OCI-LY1 (cell line): ENCODE measurements at regions not wholly inside any gene's neighbourhood (a gene's known extent, or its start where the extent isn't known, plus 50 kb on each side); places are given as distances from the start of the nearest gene placed in this dataset.
"Not testable (repeated sequence)": the region's sequence is repeated elsewhere in the genome, so short reads cannot be mapped to it uniquely, and the experiment has no call there.

Source experiments
- H2AFZ ChIP-seq: fragments of 200-600 bp; sonication (generic), shearing (Covaris generic); 2 replicates; pipeline ENCODE4 v1.6.0; 2014; ENCODE audit warnings: antibody characterized with exemption, mild to moderate bottlenecking, low read length
- H3F3A ChIP-seq: fragments of 200-600 bp; sonication (generic), shearing (Covaris generic); 2 replicates; pipeline ENCODE4 v1.6.0; 2014; ENCODE audit warnings: mild to moderate bottlenecking, antibody characterized with exemption, low read length, moderate library complexity; ENCODE audit not compliant: insufficient read depth
- H3K27ac ChIP-seq: fragments of 200-600 bp; sonication (generic); 2 replicates; pipeline ENCODE4 v1.5.1; 2014; ENCODE audit warnings: low read length, mixed run types, mild to moderate bottlenecking, low read depth; ENCODE audit not compliant: poor library complexity, severe bottlenecking
- H3K27me3 ChIP-seq: fragments of 200-600 bp; sonication (generic); 2 replicates; pipeline ENCODE4 v1.6.0; 2014; ENCODE audit warnings: antibody characterized with exemption, mild to moderate bottlenecking, low read length, moderate library complexity; ENCODE audit not compliant: insufficient read depth
- H3K36me3 ChIP-seq: fragments of 200-600 bp; sonication (generic); 2 replicates; pipeline ENCODE4 v1.6.1; 2014; ENCODE audit warnings: mild to moderate bottlenecking, antibody characterized with exemption, low read length, moderate library complexity, mixed read lengths; ENCODE audit not compliant: insufficient read depth
- H3K4me1 ChIP-seq: fragments of 200-600 bp; sonication (generic); 2 replicates; pipeline ENCODE4 v1.5.1; 2014; ENCODE audit warnings: mild to moderate bottlenecking, low read length, moderate library complexity; ENCODE audit not compliant: insufficient read depth, severe bottlenecking
- H3K4me2 ChIP-seq: fragments of 200-600 bp; sonication (generic), shearing (Covaris generic); 2 replicates; pipeline ENCODE4 v1.6.1; 2014; ENCODE audit warnings: low read length
- H3K4me3 ChIP-seq: fragments of 200-600 bp; sonication (generic); 2 replicates; pipeline ENCODE4 v1.5.1; 2014; ENCODE audit warnings: low read length, low read depth, mild to moderate bottlenecking, mixed read lengths; ENCODE audit not compliant: poor library complexity, severe bottlenecking
- H3K79me2 ChIP-seq: fragments of 200-600 bp; shearing (Covaris generic); 2 replicates; pipeline ENCODE4 v1.6.1; 2016; ENCODE audit warnings: mixed run types, low read length, mixed read lengths; ENCODE audit not compliant: insufficient read depth
- H3K9ac ChIP-seq: fragments of 200-600 bp; sonication (generic), shearing (Covaris generic); 2 replicates; pipeline ENCODE4 v1.6.1; 2014; ENCODE audit warnings: mild to moderate bottlenecking, low read length, mixed read lengths
- H3K9me2 ChIP-seq: fragments of 200-600 bp; sonication (generic), shearing (Covaris generic); 2 replicates; pipeline ENCODE4 v1.6.1; 2014; ENCODE audit warnings: low read depth, mild to moderate bottlenecking, low read length, mixed read lengths
- H3K9me3 ChIP-seq: fragments of 200-600 bp; shearing (Covaris generic); 2 replicates; pipeline ENCODE4 v1.6.1; 2014; ENCODE audit warnings: low read length, mixed read lengths
- H4K20me1 ChIP-seq: fragments of 200-600 bp; sonication (generic), shearing (Covaris generic); 2 replicates; pipeline ENCODE4 v1.6.0; 2016; ENCODE audit warnings: mild to moderate bottlenecking, low read length; ENCODE audit not compliant: insufficient read depth
- CTCF ChIP-seq: fragments of 200-600 bp; sonication (generic), shearing (Covaris generic); IDR thresholded peaks from 2 replicates; pipeline ENCODE4 v1.5.1; 2017; ENCODE audit warnings: mild to moderate bottlenecking, antibody characterized with exemption, low read length, moderate library complexity, mixed read lengths
- EZH2 ChIP-seq: fragments of 200-600 bp; sonication (generic), shearing (Covaris generic); IDR thresholded peaks from 2 replicates; pipeline ENCODE4 v1.8.0; 2017; ENCODE audit warnings: borderline replicate concordance, mixed run types, mild to moderate bottlenecking, antibody characterized with exemption, low read length, moderate library complexity, mixed read lengths

GRCh38 chrX:122279746-122280145 is 904.3 kb upstream of the GRIA3 start:
- no peak for TF ChIP-seq CTCF
- Histone ChIP-seq H3K9ac (no peak overlapping the region), H3K9me2 (no peaks in the 10 kb centered on the region), H3K4me1 (no peaks in the 10 kb centered on the region), H3K4me3 (no peak overlapping the region), H4K20me1 (no peaks in the 10 kb centered on the region), H3K4me2 (no peak overlapping the region), H3F3A (no peaks in the 10 kb centered on the region), H3K79me2 (no peaks in the 10 kb centered on the region), H2AFZ (no peak overlapping the region), H3K27ac (no peak overlapping the region), H3K9me3 (no peaks in the 10 kb centered on the region), H3K36me3 (no peaks in the 10 kb centered on the region), H3K27me3 (no peaks in the 10 kb centered on the region)

- not testable (repeated sequence) for H3K9ac ChIP-seq, H3K27me3 ChIP-seq, H3K4me1 ChIP-seq, H3K27ac ChIP-seq, H3K4me2 ChIP-seq, H3K79me2 ChIP-seq, H2AFZ ChIP-seq, H3F3A ChIP-seq, H3K4me3 ChIP-seq, H4K20me1 ChIP-seq, H3K9me3 ChIP-seq, H3K36me3 ChIP-seq, H3K9me2 ChIP-seq
Measured at GRCh38 chrX:122299822-122300221, 884.3 kb upstream of the GRIA3 start.

GRCh38 chrX:122301491-122301890 is 882.6 kb upstream of the GRIA3 start:
- Histone ChIP-seq H3K27me3 (no peaks in the 10 kb centered on the region), H3K9me3 (no peaks in the 10 kb centered on the region), H3K4me3 (no peak overlapping the region), H3K4me1 (no peaks in the 10 kb centered on the region), H3K9ac (no peak overlapping the region), H3K9me2 (no peaks in the 10 kb centered on the region), H3K79me2 (no peaks in the 10 kb centered on the region), H3K36me3 (no peaks in the 10 kb centered on the region), H3F3A (no peaks in the 10 kb centered on the region), H3K4me2 (no peak overlapping the region), H3K27ac (no peak overlapping the region), H2AFZ (no peak overlapping the region), H4K20me1 (no peaks in the 10 kb centered on the region)
- TF ChIP-seq CTCF (no peak), EZH2 (no peak)

DNA sequence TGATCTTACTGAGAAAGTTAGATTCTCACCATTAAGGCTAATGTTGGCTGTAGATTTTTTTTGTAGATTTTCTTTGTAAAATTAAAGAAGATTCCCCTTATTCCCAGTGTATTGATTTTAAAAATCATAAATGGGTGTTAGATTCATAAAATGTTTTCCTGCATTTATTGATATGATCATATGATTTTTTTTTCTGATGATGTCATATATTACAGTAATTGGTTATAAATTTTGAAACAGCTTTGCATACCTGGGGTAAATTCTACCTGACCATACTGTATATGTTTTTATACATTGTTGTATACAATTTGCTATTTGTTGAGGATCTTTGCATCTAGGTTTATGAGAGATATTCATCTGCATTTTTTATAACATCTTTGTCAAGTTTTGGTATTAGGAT is 880.3 kb upstream of the GRIA3 start:
- no peak overlapping the region for H2AFZ ChIP-seq
- TF ChIP-seq EZH2 (no peak), CTCF (no peak)

More for the DNA sequence above, 880.3 kb upstream of the GRIA3 start:
- no peaks in the 10 kb centered on the region for H3K9me3 ChIP-seq
- H3K27me3 ChIP-seq: no peaks in the 10 kb centered on the region
- no peak overlapping the region for H3K9ac ChIP-seq
- H3K36me3 ChIP-seq: no peaks in the 10 kb centered on the region
- no peak overlapping the region for H3K4me2 ChIP-seq
- H3K79me2 ChIP-seq: no peaks in the 10 kb centered on the region
- no peak overlapping the region for H3K4me3 ChIP-seq
- H3K27ac ChIP-seq: no peak overlapping the region
- no peaks in the 10 kb centered on the region for H3F3A ChIP-seq
- H3K9me2 ChIP-seq: no peaks in the 10 kb centered on the region
- H3K4me1 ChIP-seq: no peaks in the 10 kb centered on the region
- no peaks in the 10 kb centered on the region for H4K20me1 ChIP-seq
